ENCODE measurements at regions not wholly inside any gene's neighbourhood (a gene's known extent, or its start where the extent isn't known, plus 50 kb on each side); places are given as distances from the start of the nearest gene placed in this dataset.
"Not testable (repeated sequence)": the region's sequence is repeated elsewhere in the genome, so short reads cannot be mapped to it uniquely, and the experiment has no call there.

DNA sequence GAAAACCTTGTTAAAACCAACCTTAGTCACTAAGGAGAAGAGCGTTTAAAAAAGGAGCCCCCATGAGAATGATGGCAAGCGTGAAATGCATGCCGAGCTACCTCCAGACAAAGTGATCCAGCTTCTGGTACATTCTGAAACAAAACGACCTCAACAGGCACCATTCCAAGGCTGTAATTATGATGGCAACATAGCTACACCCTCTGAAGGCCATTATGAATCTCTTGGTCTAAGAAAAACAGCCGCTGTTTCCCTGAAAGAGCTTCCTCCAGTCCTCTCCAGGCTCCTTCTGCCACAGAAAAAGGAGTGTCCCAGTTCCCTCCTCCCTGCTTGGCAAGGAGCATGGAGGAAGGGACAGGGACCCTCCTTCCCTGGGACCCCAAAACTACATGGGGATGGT lies 50.0 kb upstream of the ABLIM1 start:
- DNase-seq (ENCODE audit: low spot score), result no peak

DNA sequence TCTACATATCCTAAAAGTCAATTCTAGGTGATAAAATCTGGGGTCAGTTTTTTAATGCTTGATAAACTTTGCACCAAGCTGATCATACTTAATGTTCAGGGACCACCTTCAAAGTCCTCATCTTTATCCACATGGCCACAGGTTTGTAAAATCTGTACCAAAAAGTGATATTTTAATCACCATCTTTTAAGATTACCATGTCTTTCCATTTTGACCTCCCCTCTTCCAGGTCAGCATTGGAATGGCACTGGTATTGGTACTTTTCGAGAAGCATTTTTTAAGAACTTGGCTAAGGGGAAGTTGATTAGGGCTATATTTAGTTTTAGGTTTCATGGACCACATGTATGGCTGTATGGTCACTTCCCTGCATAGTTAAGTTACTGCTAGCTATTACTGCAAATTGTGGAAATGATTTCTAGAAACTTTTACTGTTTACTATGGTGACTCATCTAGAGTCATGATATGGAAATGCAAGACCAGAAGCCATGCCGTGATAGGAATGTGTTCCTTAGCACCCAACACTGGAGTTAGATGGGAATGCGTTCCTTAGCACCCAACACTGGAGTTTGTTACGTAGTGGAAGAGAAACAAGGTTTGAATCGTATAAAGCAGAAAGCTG lies 50.8 kb upstream of the ABLIM1 start:
- DNase-seq (ENCODE audit: low spot score), result no peak

DNA sequence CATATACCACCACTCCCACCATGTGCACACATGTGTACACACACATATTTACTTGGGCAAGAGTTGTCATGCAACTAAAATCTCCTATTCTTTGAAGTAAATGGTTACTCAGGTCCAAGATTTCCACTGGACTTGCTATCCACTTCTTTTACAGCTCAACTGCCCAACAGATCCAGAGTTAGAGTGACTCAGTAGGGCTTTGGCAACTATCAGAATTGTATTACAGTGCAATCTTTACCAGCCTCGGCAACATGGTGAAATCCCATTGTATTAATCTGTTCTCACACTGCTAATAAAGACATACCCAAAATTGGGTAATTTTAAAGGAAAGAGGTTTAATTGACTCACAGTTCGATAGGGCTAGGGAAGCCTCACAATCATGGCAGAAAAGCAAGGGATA lies 51.9 kb upstream of the ABLIM1 start:
- no peak for DNase-seq (ENCODE audit: low spot score)

DNA sequence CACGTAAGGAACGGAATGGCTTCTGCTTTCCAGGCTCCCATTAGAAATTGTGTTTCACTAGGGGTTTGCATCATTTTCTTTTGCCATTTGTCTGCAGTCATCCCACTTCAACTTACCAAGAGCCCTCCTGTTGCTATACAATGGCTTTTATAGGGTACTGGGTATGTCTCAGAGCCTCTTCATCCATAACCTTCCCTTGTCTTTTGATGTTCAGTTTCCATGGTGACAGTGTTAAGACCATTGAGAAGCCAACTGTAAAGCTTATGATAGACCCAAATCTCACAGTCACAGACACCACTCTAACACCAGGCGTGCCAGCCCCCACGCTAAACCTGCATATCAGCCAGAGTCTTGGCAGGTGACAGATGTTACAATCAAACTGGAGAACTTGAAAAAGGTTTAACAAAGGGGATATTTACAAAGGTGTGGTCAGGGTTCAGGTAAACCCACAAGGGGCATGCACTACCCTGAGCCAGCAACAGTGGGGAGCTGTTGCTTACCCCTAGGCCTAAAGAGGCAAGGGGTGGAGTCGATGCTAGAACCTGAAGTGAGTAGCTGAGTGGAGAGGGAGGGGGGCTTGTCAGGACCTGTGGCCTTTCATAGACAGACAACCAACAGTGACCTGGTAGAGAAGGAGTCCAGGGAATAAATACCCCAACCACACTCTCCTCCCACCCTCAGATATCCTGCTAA lies 53.2 kb upstream of the ABLIM1 start:
- no peak for DNase-seq (ENCODE audit: low spot score)

DNA sequence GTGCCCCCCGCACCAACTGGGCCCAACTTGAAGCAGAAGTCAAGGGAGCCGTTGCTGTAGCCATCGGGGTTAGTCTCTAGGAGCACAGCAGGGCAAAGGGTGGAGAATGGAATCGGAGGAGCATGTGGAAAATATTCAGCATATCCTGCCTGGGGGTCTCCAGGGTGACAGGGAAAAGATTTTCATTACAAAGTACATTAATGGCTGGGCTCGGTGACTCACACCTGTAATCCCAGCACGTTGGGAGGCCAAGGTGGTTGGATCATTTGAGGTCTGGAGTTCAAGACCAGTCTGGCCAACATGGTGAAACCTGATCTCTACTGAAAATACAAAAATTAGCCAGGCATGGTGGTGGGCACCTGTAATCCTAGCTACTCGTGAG lies 53.8 kb upstream of the ABLIM1 start:
- no peak for DNase-seq (ENCODE audit: low spot score)

DNA sequence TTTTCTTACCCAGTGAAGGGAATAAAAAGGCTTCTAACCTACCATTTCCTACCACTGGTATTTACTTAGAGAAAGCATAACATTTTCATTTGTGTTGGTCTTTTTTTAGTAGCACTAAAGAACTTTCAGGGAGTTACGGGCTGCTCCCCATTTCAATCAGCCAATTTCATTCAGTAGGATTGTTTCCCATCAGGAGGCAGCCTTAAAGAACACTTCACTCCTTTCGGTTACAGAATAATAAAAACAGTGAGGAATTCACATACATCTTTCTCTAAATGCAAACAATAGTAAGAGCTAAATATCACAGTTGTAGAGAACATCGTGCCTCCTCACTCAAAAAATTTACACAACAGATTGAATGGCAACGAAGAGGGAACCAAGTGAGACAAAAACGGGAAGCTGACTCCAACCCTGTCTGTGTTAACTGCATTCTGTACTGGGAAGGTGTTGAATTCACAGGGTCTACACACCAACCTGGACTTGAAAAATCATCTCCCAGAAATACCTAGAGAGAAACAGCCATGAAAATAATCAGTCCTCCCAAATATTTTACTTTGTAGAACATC lies 55.5 kb upstream of the ABLIM1 start:
- DNase-seq (ENCODE audit: low spot score), result no peak

DNA sequence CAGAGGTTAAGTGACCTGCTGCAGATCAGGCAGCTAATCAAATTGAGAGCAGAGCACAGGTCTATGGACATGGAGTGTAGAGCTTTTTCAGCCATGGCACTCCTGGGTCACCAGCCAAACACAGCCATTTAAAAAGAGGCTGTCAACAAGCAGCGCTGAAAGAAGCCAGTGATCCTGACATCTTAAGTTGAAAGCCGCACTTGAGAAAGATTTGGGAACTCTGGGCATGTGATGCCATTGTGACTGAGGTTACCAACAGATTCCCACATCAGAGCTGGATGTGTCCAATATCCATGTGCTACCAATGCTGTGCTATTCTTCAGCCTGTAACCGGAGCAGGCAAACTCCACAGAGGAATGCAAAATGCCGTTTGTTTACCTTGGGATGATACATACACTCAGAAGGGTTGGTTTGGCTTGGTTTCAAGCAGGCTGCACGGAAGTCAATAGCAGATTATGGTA lies 56.2 kb upstream of the ABLIM1 start:
- DNase-seq (ENCODE audit: low spot score), result no peak

DNA sequence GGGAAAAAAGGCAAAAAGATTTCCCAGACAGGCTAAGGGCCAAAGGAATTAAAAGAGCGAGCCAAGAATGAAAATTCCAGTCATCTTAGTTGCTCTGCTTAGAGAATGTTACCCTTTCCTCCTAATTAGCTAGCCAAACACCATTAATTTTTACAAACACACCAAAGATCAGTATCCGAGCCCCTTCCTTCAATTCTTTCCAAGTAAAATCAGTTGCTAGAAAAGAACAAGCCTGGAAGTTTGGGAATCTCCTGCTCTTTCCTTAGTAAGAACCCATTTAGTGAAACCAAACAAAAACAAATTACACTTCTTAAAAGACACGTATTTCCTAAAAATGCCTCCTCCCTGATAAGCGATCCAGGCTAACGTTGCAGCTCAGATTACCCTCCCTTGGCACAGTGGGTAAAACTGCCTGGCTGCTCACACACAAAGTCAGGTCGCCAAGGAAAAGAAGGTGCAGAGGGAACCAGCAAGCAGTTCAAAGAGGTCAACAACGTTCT lies 57.1 kb upstream of the ABLIM1 start:
- DNase-seq (ENCODE audit: low spot score), result no peak

DNA sequence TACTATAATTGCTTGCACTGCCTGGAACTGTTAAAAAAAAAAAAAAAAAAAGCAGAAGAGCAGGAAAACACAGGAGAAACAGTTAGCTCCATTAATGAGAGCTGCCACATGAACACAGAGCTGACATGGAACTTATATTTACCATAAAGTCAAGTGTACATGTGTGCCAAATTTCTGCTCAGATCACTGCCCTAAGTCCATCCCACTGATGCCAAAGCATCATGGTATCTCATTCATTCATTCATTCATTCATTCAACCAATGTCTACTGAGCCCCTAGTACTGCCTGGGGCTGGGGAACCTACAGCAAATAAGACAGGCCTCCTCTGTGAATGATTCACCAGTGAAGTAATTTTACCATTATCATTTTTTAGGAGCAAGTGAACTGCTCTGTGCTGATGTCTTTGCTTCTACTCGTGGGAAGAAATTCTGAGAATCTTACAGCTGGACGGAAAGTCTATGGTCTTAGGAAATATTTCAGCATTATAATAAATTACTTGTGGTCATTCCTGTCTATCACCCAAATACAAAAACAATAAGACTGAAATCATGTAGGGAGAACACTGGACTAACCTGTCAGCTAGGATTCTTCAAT lies 58.8 kb upstream of the ABLIM1 start:
- DNase-seq (ENCODE audit: low spot score), result no peak

DNA sequence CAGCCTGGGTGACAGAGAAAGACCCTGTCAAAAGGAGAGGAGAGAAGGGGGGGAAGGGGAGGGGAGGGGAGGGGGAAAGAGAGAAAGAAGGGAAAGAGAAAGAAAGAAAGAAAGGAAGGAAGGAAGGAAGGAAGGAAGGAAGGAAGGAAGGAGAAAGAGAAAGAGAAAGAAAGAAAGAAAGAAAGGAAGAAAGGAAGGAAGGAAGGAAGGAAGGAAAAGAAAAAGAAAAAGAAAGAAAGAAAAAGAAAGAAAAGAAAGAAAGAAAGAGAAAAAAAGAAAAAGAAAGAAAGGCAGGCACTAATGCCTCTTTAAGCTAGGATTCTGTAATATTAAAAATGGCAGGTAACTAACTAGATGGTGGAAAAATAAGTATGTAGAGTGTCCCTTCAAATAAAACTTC lies 59.8 kb upstream of the ABLIM1 start:
- DNase-seq (ENCODE audit: low spot score), result not testable (repeated sequence)

DNA sequence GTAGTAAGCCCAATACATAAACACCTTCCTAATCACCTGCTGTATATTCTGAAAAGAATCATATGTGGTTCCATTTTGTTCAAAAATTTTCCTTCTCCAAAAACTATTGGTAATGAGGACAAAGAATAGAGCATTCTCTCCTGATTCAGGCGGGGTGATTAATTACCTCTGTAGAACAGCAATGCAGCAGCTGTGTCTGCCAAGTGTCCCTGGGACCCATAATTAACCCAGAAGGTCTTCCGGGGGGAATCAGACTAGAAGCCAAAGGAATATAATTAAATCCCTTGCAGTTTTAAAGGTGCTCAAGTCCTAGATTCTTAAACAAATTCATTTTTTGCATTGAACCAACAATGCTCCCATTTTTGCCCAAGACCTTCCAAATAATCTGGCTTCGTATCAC lies 60.3 kb upstream of the ABLIM1 start:
- DNase-seq (ENCODE audit: low spot score), result no peak

DNA sequence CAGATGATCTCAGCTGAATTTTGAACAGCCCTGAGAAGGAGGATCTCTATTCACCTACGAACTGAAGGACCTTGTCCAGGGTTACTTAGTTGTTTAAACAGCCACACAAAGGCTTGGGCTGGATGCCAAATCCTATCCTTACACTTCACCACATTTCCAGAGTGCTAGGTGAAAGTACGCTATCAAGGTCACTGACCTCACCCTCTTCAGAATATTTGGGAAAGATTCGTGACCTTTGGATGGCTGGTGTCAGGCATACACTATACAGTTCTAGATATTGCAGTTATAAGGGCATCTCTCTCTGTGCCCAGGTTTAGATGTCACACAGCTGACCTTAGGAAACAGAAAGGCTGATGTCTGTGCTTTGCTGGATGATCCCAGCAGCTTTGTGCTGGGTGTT lies 61.2 kb upstream of the ABLIM1 start:
- no peak for DNase-seq (ENCODE audit: low spot score)

DNA sequence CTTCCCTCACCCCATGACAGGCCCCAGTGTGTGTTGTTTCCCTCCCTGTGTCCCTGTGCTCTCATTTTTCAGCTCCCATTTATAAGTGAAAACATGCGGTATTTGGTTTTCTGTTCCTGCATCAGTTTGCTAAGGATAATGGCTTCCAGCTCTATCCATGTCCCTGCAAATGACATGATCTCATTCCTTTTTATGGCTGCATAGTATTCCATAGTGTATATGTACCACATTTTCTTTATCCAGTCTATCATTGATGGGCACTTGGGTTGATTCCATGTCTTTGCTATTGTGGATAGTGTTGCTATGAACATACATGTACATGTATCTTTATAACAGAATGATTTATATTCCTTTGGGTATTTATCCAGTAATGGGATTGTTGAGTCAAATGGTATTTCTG lies 61.9 kb upstream of the ABLIM1 start:
- not testable (repeated sequence) for DNase-seq (ENCODE audit: low spot score)

DNA sequence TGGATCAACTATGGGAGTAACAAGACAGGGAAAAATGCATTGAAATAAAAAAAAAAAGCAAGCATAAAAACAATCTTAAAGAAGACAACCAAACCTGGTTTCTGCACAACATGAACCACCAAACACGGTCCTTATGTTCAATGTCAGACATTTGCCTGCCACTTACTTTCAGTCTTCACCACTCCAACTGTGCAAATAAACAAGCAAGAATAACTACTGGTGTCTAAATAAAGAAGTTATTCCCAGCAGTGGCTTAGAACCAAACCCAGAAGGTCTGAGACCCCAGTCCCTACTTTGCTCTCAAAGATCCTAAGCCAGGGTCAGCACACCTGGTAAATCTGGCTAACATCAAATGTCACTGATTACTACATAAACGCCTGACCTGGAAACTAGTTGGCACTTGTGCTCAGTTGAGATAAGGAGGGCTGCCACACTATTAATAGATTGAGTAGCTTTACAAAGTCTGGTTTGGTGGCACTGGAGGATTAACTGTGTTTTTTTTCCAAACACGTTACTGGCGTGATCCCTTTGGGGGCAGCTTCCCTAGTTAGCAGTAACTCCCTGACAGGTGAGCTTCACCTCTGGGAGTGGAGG lies 62.7 kb upstream of the ABLIM1 start:
- DNase-seq (ENCODE audit: low spot score), result no peak

DNA sequence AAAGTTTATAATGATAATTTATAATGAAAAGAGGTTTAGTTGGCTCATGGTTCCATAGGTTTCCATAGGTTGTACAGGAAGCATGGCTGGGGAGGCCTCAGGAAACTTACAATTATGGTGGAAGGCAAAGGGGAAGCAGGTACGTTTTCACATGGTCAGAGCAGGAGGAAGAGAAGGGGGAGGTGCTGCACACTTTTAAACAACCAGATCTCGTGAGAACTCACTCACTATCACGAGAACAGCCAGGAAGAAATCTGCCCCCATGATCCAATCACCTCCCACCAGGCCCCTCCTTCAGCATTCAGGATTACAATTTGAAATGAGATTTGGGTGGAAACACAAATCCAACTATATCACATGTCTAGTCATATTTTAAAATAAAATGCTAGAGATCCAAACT lies 64.1 kb upstream of the ABLIM1 start:
- DNase-seq (ENCODE audit: low spot score), result peak; percentile 3

DNA sequence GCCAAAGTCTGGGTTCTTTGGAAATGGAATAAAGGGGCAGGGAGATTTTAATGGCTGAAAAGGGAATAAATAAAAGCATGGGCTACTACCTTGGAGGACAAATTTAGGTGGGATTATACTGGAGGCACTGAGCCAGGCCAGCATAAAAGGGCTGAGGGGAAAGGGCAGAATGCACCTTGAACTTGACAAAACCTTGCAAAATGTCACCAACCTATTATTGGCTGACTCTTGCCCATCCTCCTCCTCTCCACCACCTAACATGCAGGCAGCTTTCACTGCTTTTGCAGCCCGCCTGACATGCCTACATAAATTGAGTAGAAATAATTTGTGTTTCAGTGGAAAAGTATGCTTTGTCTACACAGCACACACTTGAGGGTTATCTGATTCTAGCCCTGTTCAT lies 65.3 kb upstream of the ABLIM1 start:
- no peak for DNase-seq (ENCODE audit: low spot score)

DNA sequence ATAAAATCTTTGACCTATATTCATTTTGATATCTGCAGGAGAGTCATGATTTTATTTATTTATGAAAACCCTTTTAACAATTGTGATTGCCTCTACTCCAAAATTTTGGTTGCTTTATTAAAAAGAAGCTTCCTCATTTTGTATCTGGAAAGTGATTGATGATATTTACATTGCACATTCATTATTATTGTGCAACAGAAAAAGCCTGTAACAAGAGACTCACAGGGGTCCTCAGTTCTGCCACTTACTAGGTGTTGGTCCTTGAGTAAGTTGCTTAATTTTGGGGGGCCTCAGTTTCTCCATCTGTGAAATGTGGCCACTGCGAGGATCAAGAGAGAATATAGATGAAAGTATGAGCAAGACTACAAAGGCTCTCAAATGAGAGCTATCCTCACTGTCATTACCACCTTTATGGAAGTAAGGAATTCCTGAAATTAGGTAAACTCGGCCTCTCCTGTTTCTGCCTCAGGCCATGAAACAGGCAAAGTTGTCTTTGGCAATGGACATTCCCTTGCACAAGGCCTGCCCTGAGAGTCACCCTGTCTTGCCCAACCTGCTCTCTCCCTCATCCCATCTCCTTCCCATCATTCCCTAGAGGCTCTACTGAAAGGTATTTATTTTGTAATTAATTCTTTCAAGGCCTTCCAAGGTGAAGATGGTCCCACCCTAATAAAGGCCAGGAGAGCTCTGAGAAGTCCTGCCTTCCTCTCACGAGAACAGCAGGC lies 66.1 kb upstream of the ABLIM1 start:
- DNase-seq (ENCODE audit: low spot score), result no peak

DNA sequence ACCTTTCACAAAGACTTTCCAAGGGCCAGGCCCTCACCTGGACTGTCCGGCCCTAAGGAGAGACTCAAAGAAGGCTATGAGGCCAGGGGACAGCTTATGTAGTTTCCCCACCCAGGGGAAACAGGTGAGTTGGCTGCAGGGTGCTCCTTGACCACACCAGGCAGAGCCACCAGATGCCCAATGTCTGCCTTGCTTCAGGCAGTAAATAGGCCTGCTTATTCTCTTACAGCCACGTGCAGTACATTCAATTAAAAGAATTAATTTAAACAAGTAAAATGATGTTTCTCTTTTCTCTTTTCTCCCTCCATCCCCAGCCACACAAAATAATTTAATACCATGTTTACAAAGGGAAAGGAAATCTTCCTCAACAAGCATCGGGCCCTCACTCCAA lies 66.6 kb upstream of the ABLIM1 start:
- no peak for DNase-seq (ENCODE audit: low spot score)

DNA sequence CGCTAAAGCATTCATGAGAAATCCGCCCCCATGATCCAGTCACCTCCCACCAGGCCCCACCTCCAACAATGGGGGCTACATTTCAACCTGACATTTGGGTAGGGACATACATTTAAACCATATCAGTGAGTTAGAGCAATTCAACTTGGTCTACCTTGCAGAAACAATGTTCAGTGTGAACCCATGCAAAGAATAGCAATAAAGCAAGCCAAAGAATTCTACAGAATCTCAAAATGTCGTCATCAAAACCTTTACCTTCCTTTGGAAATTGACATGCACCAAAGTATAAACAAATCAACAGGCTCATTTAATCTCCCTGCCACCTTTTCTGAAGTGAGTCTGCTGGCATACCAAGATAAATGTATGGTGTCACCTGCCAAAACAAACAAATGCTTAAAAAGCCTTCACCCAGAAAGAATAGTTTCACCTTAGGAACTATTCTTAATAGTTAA lies 68.8 kb upstream of the ABLIM1 start:
- DNase-seq (ENCODE audit: low spot score), result no peak

DNA sequence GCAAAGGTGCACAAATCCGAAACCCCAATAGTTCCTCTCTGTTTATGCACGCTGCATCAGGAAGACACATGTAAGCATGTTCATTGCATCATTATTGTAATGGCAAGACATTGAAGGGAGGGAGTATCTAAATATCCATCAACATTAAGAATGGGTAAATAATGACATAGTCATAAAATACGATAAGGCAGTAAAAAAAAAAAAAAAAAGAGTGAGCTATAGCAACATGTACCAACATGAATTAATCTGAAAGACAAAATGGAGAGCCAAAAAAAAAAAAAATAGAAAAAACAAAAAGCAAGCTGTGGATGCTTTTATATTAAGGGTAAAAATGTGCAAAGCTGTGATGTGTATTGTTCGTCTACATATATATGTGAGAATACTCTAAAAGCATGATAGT lies 70.2 kb upstream of the ABLIM1 start:
- DNase-seq (ENCODE audit: low spot score), result no peak

DNA sequence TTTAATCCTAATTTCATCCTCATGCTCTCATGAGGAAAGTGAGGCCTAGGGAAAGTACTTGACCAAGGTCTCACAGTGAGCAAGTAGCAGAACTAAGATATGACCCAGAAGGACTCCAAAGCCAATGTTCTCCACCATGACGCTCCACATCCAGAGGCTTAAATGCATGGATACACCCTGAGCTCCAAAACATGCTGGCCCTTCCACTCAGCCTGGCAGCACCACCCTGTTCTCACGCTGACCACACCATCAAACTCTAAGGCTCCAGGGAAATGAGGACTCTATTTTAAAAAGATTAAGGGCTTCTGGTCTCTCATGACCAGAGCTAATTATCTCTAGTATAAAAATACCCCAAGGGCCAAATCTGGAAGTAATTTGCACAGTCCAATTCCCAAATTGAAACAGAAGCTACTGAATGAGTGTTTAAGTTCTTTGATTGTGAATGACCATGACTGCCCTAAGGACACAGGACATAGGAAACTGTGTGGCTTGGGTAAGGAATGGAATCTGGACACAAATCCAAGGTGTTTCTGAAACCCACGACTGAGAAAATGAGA lies 71.1 kb upstream of the ABLIM1 start:
- DNase-seq (ENCODE audit: low spot score), result no peak

DNA sequence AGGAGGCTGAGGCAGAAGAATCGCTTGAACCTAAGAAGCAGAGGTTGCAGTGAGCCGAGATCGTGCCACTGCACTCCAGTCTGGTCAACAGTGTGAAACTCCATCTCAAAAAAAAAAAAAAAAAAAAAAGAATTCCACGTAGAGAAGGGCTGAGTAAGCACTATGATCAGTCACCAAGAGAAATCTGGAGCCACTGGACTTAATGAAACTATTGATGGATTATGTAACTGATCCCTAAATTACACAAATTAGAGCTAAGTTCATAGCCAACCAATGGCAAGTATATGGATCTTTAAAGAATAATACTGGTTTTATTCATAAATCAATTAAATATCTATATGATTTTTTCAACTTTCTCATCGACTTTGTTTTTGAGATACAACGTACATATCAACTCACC lies 72.2 kb upstream of the ABLIM1 start:
- no peak for DNase-seq (ENCODE audit: low spot score)
